Hypothalamus (tissue), 51 donors: ENCODE measurements at regions not wholly inside any gene's neighbourhood (a gene's known extent, or its start where the extent isn't known, plus 50 kb on each side); places are given as distances from the start of the nearest gene placed in this dataset.

Experiments
- DNase-seq, 51 donors: peaks; one replicate each; lab custom pipeline; 2025; lab: John Stamatoyannopoulos, UW

- no peak for DNase-seq
These were observed 57.1 kb downstream of the FAM181B start for GRCh38 chr11:82676483-82677094.

- no peak for DNase-seq
These were observed 57.8 kb downstream of the FAM181B start for GRCh38 chr11:82675838-82676237.

- no peak for DNase-seq
These were observed 60.0 kb downstream of the FAM181B start for GRCh38 chr11:82673631-82674030.

GRCh38 chr11:82671451-82671850 lies 62.2 kb downstream of the FAM181B start:
- DNase-seq, result no peak

GRCh38 chr11:82663535-82663934 lies 70.1 kb downstream of the FAM181B start:
- DNase-seq, result peak in 3 of 51 donors; percentile 9 to 26 (median 10)

GRCh38 chr11:82653752-82654151 lies 79.9 kb downstream of the FAM181B start:
- DNase-seq, result no peak

DNA sequence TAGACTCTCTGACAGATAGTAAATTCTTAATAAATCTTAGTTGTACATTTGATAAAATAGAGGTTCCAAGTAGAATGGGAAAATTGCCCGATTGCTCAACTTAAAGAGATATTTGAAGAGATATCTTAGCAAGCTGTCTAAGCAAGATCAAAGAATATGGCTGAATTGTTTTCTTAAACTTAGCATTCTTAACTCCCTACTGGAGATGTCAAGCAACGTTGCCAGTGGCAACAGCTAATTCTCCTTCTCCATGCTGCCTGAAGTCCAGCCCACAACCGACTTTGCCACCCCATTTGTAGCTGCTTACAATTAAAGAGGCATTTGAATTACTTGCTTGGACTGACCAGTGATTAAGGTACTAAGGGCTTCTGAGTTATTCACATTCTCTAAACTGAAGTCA lies 94.4 kb downstream of the FAM181B start:
- DNase-seq, result no peak

DNA sequence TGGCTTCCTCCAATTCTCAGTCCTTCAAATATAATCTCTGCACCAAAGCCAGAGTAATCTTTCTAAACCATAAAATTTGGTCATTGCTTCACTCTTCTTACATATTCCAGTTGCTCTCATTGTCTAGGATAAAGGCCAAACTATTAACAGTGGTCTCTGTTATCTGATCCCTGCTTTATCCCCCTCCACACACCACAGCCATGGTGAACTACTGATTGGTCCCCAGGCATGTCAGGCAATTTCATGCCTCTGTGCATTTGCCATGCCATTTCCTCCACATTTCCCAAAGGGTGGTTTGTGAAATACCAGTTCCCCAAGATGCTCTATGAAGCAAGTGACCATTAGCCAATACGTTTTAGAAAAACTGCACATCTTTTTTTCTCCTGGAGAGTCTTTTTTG lies 97.0 kb downstream of the FAM181B start:
- DNase-seq, result no peak

DNA sequence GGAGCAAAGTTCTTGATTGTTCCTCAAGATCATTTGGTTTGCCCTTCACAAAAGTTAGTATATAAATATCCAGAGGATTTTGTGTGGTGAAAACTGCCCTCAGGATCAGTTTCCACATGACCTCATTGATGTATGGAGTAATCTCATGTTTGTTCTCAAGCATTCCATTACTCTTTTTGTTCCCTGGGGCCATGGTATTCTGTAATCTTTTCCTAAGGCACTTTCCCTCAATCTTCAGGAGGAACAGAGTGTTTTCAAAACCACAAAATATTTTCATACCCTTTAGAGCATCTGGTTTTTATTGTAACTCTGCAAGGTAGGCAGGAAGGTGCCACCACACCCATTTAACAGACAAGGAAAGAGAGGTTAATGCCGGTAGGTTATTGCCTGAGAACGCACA lies 99.6 kb downstream of the FAM181B start:
- no peak for DNase-seq

GRCh38 chr11:82631722-82632630 lies 101.7 kb downstream of the FAM181B start:
- no peak for DNase-seq

DNA sequence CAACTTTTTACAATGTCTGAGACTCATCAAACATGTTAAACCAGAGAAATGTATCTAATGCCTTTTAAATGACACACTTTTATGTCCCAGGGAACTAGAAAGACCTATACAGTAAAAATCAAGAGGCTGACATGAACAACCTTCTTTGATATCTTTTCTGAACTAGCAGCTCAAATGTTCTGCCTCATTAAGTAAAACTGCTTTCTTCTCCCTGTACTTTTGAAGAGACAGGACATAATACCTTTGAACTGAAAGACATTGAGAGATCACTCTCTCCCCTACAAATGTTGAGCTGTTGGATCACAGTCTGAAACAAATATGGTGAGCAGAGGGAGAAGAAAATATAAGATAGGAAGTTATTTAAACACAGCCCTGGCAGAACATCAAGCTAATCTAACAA lies 123.0 kb downstream of the FAM181B start:
- DNase-seq, result no peak

DNA sequence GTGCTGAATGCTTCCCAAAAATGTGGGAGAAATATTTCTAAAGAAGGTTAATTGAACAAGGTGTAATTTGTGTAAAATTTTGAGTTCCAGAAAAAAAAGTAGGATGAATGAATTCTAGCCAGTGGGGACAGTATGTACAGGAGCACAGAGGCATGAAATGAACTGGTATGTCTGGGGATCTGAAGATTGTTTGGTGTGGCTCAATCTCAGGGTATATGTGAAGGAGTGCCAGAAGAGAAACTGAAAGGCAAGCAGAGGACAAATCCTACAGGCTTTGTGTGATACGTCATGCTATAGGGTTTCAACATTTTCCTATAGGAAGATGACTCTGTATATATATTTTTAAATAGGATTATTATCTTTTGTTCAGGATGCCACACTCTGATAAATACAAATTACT lies 126.9 kb downstream of the FAM181B start:
- DNase-seq, result no peak

DNA sequence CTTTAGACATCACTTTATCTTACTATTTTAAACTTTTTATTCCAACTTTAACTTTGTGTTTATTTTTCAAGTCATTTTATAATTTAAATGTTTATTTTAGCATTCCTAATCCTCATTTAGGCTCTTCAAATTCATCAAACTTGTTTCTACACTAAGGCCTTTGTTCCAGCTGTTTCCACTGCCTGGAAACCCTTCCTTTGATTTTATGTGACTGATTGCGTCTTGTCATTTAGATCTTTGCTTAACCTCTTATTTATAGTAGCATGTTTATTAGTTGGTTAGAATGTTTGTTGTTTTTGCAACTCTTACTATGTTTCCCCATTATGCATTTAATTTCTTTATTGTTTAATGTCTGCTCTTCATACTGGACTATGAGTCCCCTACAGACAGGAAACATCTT lies 132.0 kb downstream of the FAM181B start:
- DNase-seq, result no peak

DNA sequence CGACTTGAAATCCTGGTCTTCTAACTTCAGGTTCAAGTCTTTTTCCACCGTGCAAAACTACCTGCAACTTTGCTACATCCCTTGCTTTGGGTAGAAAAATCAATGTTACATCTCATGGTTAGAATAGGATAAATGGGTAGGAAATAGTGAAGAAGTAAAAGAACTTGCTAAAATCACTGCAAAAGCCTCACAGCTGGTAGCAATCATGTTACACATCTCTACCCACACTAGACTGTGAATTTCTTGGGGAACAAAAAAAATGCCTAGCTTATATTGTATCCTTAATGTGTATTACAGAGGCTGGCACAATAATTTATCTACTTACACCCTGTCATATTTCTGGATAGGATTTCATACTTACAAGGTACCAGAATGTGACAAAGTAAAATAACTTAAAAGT lies 133.8 kb downstream of the FAM181B start:
- no peak for DNase-seq

GRCh38 chr11:82586581-82586980 lies 147.1 kb downstream of the FAM181B start:
- DNase-seq, result no peak

GRCh38 chr11:82577246-82577645 lies 156.4 kb downstream of the FAM181B start:
- DNase-seq, result no peak

DNA sequence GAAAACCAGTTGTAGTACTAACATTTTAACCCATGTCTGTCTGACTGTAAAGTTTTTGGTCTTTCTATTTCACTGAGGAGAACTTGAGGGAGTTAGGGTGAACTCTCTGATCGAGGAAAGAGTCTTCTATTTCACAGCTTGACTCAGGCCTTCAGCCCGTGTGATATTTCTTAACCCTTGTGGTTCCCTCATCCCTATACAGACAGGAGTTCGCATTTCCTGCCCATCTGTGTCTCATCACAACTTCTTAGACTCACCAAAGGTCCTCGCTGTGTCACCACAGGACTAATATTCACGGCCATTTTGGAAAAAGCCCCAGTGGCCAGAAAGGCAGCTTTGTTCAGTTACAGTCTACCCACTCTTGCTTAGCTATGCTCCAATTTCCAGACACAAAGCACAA lies 172.8 kb downstream of the FAM181B start:
- no peak for DNase-seq

GRCh38 chr11:82559609-82560008 lies 174.1 kb downstream of the FAM181B start:
- DNase-seq, result peak in 2 of 51 donors; percentile 8 to 35

DNA sequence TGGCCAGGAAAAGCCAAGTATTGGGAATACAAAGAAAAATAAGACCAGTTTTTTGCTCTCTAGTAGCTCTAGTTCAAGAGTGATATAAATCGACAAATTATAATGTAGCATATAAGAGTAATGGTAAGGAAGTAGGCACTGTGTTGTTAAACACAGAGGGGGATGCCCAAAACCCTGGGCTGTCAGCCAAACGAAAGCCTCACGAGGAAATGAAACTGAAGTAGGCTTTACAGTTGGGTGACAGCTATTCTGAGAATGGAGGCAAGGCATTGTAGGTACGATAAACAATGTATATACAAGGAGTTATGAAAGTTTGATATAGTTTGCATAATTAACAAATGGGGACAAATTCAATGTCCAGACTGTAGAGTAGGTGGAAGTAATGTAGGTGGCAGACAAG lies 176.4 kb downstream of the FAM181B start:
- DNase-seq, result peak in 8 of 51 donors; percentile 0 to 21 (median 6)

DNA sequence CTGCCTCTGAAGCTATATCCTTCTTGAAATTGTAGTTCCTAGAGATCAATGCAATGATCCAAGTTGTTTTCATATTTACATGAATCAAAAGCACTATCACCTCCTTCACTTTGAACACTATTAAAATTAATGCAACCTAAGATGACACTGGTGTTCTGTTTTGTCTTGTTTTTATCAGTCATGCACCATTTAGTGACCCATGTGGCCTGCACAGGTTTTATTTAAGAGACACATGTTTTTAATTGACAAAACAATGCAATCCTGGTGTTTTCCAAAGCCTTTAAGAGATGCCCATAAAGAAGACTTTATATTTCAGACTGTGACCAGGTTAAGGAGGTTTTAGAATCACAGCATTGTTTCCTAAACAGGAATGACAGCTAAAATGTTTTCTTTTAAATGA lies 177.5 kb downstream of the FAM181B start:
- no peak for DNase-seq

DNA sequence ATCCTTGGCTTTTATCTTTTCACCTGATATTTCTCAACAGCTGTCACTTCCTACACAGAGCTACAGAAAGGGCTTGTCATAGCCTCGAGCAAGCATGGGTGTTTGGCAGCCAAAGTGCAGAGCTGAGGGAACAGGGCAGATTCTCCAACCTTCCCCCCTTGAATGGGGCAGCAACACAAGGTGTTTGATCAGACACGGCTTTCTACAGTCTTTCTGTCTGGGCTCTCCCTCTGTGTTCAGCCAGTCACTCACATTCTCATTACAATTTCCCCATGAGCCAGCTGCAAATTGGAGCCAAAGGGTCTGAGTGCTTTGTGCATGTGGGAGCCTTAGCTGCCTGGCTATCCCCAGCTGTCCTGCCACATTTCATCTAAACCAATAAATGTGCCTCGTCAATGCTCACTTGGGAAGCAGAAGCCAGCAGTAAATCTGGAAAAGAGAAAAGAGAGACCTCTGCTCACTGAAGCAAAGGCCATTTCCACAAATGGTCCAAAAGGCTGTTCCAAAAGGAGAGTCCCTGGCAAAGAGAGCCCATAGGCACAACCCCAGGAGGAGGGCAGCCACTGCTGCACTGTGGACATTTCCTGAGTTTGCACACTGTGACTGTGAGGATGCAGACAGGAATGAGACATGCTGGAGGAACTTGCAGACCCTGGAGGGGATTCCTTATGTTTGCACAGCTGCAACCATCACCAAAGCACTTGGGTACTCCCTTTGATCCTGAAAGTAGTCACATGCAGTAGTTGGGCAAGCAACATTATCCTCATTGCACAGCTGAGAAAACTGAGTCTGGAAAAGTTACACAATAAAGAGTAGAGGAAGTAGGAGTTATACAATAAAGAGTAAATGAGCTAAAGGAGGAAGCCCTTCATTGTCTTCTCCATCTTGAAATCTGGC lies 186.8 kb downstream of the FAM181B start:
- DNase-seq, result peak in 2 of 51 donors; percentile 1 to 3
